HCT116 (cell line): ENCODE measurements at regions not wholly inside any gene's neighbourhood (a gene's known extent, or its start where the extent isn't known, plus 50 kb on each side); places are given as distances from the start of the nearest gene placed in this dataset.

ENCODE experiments used
- ATAC-seq: fragments of 200-7000 bp; cut with Tn5 transposase; 2 replicates; pipeline ENCODE4 v1.9.1; 2020; ENCODE audit warnings: mild to moderate bottlenecking, moderate library complexity
- BruUV-seq: library from RNA; stranded (reverse); fragments of 400-500 nt; replicated peaks from 2 replicates; lab custom pipeline; 2021; lab: Mats Ljungman, UMichigan
- CTCF ChIA-PET: fragments of 300-600 bp; sonication (Branson Sonifier 250); formaldehyde crosslinking; loops from one replicate; lab custom pipeline; 2021; ENCODE audit warnings: antibody characterized with exemption; lab: Charles Lee
- POLR2A ChIA-PET: fragments of 300-600, 350-600 bp; sonication (Branson Sonifier 250); formaldehyde crosslinking; loops from one replicate; lab custom pipeline; 2021; ENCODE audit warnings: antibody characterized with exemption; lab: Charles Lee
- RAD21 ChIA-PET, 2 experiments: fragments of 300-600 bp; sonication (Branson Sonifier 250); formaldehyde crosslinking; loops; one replicate each; lab custom pipeline; 2023; ENCODE audit warnings: low total read pairs in 2 of 2; ENCODE audit not compliant: uncharacterized antibody in 2 of 2, unreplicated experiment in 2 of 2, low non-redundant PET in 1 of 2; lab: Charles Lee
- DNase-seq: peaks from one replicate; pipeline ENCODE4 v3.0.0-alpha.2; 2010; ENCODE audit warnings: low read depth, low spot score
- H2AFZ ChIP-seq: fragments of 200-600 bp; shearing (Covaris generic), sonication (generic); 2 replicates; pipeline ENCODE4 v1.6.1; 2017; ENCODE audit warnings: low read depth, mixed run types, mixed read lengths, antibody characterized with exemption, low read length; ENCODE audit not compliant: poor library complexity, severe bottlenecking
- H3K27ac ChIP-seq: 2 replicates; pipeline ENCODE4 v1.5.1; 2012; ENCODE audit warnings: low read depth, low read length
- H3K27me3 ChIP-seq: fragments of 200-600 bp; sonication (generic); 2 replicates; pipeline ENCODE4 v1.6.1; 2016; ENCODE audit warnings: mixed run types, low read length, mixed read lengths; ENCODE audit not compliant: insufficient read depth
- H3K36me3 ChIP-seq, 2 experiments: fragments of 200-500 bp in 1 of 2; fragments of 200-600 bp in 1 of 2; sonication (Bioruptor generic) in 1 of 2; sonication (generic) in 1 of 2; 2 replicates each; pipeline versions ENCODE4 v1.5.1 to v1.6.1; 2014 to 2016; ENCODE audit warnings: low read length in 2 of 2, inconsistent platforms in 1 of 2, mixed read lengths in 1 of 2, mixed run types in 1 of 2; ENCODE audit not compliant: insufficient read depth in 2 of 2, control insufficient read depth in 1 of 2
- H3K4me1 ChIP-seq, 2 experiments: fragments of 200-600 bp in 1 of 2; sonication (generic) in 1 of 2; 2 replicates each; pipeline versions ENCODE4 v1.5.1 to v1.6.1; 2012 to 2017; ENCODE audit warnings: low read length in 2 of 2, inconsistent platforms in 1 of 2, mild to moderate bottlenecking in 1 of 2, mixed read lengths in 1 of 2, mixed run types in 1 of 2, moderate library complexity in 1 of 2; ENCODE audit not compliant: insufficient read depth in 2 of 2, control insufficient read depth in 1 of 2
- H3K4me2 ChIP-seq: fragments of 200-600 bp; sonication (generic); 2 replicates; pipeline ENCODE4 v1.6.1; 2017; ENCODE audit warnings: mixed run types, low read length, mixed read lengths
- H3K4me3 ChIP-seq, 2 experiments: fragments of 200-600 bp in 1 of 2; sonication (generic) in 1 of 2; replicated peaks in 1 of 2; 2 replicates each; pipeline ENCODE4 v1.5.1; 2011 to 2016; ENCODE audit warnings: low read length in 2 of 2, control low read depth in 1 of 2, low read depth in 1 of 2, mild to moderate bottlenecking in 1 of 2, mixed read lengths in 1 of 2, mixed run types in 1 of 2
- H3K79me2 ChIP-seq: fragments of 200-600 bp; sonication (generic); 2 replicates; pipeline ENCODE4 v1.6.1; 2017; ENCODE audit warnings: mild to moderate bottlenecking, mixed run types, low read length, moderate library complexity, mixed read lengths; ENCODE audit not compliant: insufficient read depth
- H3K9ac ChIP-seq: fragments of 200-600 bp; sonication (generic); 2 replicates; pipeline ENCODE4 v1.6.1; 2016; ENCODE audit warnings: low read length, mixed read lengths
- H3K9me2 ChIP-seq: fragments of 200-600 bp; sonication (generic), shearing (Covaris generic); 2 replicates; pipeline ENCODE4 v1.6.1; 2017; ENCODE audit warnings: mixed run types, mild to moderate bottlenecking, moderate library complexity; ENCODE audit not compliant: insufficient read depth
- H3K9me3 ChIP-seq, 2 experiments: fragments of 200-500 bp in 1 of 2; fragments of 200-600 bp in 1 of 2; sonication (Bioruptor generic) in 1 of 2; sonication (generic) in 1 of 2; 2 replicates each; pipeline ENCODE4 v1.6.1; 2014 to 2017; ENCODE audit warnings: low read length in 2 of 2, mixed read lengths in 2 of 2, inconsistent platforms in 1 of 2, low read depth in 1 of 2, mild to moderate bottlenecking in 1 of 2, mixed run types in 1 of 2, moderate library complexity in 1 of 2; ENCODE audit not compliant: control insufficient read depth in 1 of 2, insufficient read depth in 1 of 2
- H4K20me1 ChIP-seq: fragments of 200-600 bp; sonication (generic), shearing (Covaris generic); 2 replicates; pipeline ENCODE4 v1.6.1; 2017; ENCODE audit warnings: mixed run types, mild to moderate bottlenecking, moderate library complexity; ENCODE audit not compliant: insufficient read depth
- CBX3 ChIP-seq: IDR thresholded peaks from 2 replicates; pipeline ENCODE4 v1.6.1; 2012; ENCODE audit warnings: low read depth
- CEBPB ChIP-seq: IDR thresholded peaks from 2 replicates; pipeline ENCODE4 v1.6.1; 2012; ENCODE audit warnings: low read depth
- CTCF ChIP-seq, 3 experiments: fragments of 200-600 bp in 1 of 3; sonication (generic) in 1 of 3; IDR thresholded peaks in 2 of 3; conservative IDR thresholded peaks in 1 of 3; 2 replicates each; pipeline ENCODE4 v1.5.1; 2012 to 2017; ENCODE audit warnings: low read depth in 2 of 3, low read length in 2 of 3, antibody characterized with exemption in 1 of 3, borderline replicate concordance in 1 of 3, control low read depth in 1 of 3, mild to moderate bottlenecking in 1 of 3, mixed read lengths in 1 of 3, mixed run types in 1 of 3, moderate library complexity in 1 of 3; ENCODE audit not compliant: insufficient read depth in 1 of 3
- EGR1 ChIP-seq: IDR thresholded peaks from 2 replicates; pipeline ENCODE4 v1.6.1; 2012; ENCODE audit warnings: low read depth
- EZH2 ChIP-seq: fragments of 200-600 bp; sonication (generic); IDR thresholded peaks from 2 replicates; pipeline ENCODE4 v1.6.1; 2017; ENCODE audit warnings: antibody characterized with exemption, mixed run types
- EZH2phosphoT487 ChIP-seq: fragments of 200-600 bp; IDR thresholded peaks from 2 replicates; pipeline ENCODE4 v1.6.1; 2018; ENCODE audit warnings: antibody characterized with exemption, borderline replicate concordance
- FOSL1 ChIP-seq: IDR thresholded peaks from 2 replicates; pipeline ENCODE4 v1.6.1; 2012; ENCODE audit warnings: low read depth
- JUND ChIP-seq: IDR thresholded peaks from 2 replicates; pipeline ENCODE4 v1.6.1; 2012
- MAX ChIP-seq: IDR thresholded peaks from 2 replicates; pipeline ENCODE4 v1.6.1; 2012
- POLR2A ChIP-seq: IDR thresholded peaks from 2 replicates; pipeline ENCODE4 v1.7.0; 2011; ENCODE audit warnings: borderline replicate concordance; ENCODE audit not compliant: insufficient read depth, insufficient read length; ENCODE audit errors: extremely low read depth
- POLR2AphosphoS5 ChIP-seq: IDR thresholded peaks from 2 replicates; pipeline ENCODE4 v1.6.1; 2011; ENCODE audit warnings: mild to moderate bottlenecking, low read depth, low read length, moderate library complexity
- SP1 ChIP-seq: IDR thresholded peaks from 2 replicates; pipeline ENCODE4 v1.6.1; 2012; ENCODE audit warnings: low read depth
- TCF7L2 ChIP-seq: IDR thresholded peaks from 2 replicates; pipeline ENCODE4 v1.7.0; 2011; ENCODE audit warnings: borderline replicate concordance, inconsistent platforms; ENCODE audit not compliant: insufficient read depth, insufficient read length; ENCODE audit errors: extremely low read depth
- ZBTB33 ChIP-seq: IDR thresholded peaks from 2 replicates; pipeline ENCODE4 v1.6.1; 2011; ENCODE audit warnings: mild to moderate bottlenecking, low read length, moderate library complexity; ENCODE audit not compliant: insufficient replicate concordance; ENCODE audit errors: extremely low read depth
- ZFX ChIP-seq: fragments of 450-650 bp; IDR thresholded peaks from 2 replicates; pipeline ENCODE4 v1.6.1; 2017
- ZNF274 ChIP-seq: fragments of 200-500 bp; sonication (Bioruptor generic); IDR thresholded peaks from 2 replicates; pipeline ENCODE4 v1.6.1; 2014; ENCODE audit warnings: mild to moderate bottlenecking, low read depth, low read length, inconsistent platforms
- intact Hi-C: fragments of 100-400 bp; cut with micrococcal nuclease; formaldehyde crosslinking; loops from 2 replicates; pipeline ENCODE4 v1.10.0; 2022

GRCh38 chr1:168379104-168379860, 98.6 kb downstream of the TBX19 start (continued):
- TF ChIP-seq CTCF (IDR thresholded peaks at IDR 0.05 in 2 of 3, conservative IDR thresholded peaks at IDR 0.05 in 1 of 3; ENCODE audit: borderline replicate concordance in 1 of 3, insufficient read depth in 1 of 3, low read depth in 2 of 3, low read length in 2 of 3) (no peak), SP1 (no peak)

- TF ChIP-seq EGR1 = no peak
- TF ChIP-seq CBX3 = no peak
- TF ChIP-seq CTCF (IDR thresholded peaks at IDR 0.05 in 2 of 3, conservative IDR thresholded peaks at IDR 0.05 in 1 of 3; ENCODE audit: borderline replicate concordance in 1 of 3, insufficient read depth in 1 of 3, low read depth in 2 of 3, low read length in 2 of 3) = no peak
- TF ChIP-seq MAX = no peak
- TF ChIP-seq FOSL1 = no peak
- TF ChIP-seq JUND = no peak
- no peak for TF ChIP-seq EZH2
- TF ChIP-seq ZBTB33 = no peak
- no peak for TF ChIP-seq EZH2phosphoT487
- no peak for TF ChIP-seq POLR2AphosphoS5
- no peak for TF ChIP-seq SP1
- TF ChIP-seq CEBPB = no peak
- no peak for TF ChIP-seq POLR2A
- no peak for TF ChIP-seq TCF7L2
- TF ChIP-seq ZNF274 = no peak
- TF ChIP-seq ZFX = no peak
- ATAC-seq (no peak), DNase-seq (no peak)
- Histone ChIP-seq H3K36me3 (no peaks in the 10 kb centered on the region), H3K79me2 (no peaks in the 10 kb centered on the region), H3K4me2 (no peak overlapping the region), H3K4me1 (no peaks in the 10 kb centered on the region), H3K9me3 (no peaks in the 10 kb centered on the region), H3K9ac (no peak overlapping the region), H3K4me3 (no peak overlapping the region), H4K20me1 (no peaks in the 10 kb centered on the region), H3K9me2 (no peaks in the 10 kb centered on the region), H3K27me3 (no peaks in the 10 kb centered on the region), H2AFZ (no peak overlapping the region), H3K27ac (no peak overlapping the region)
- ChIA-PET RAD21 (no interaction called here), CTCF (no interaction called here), POLR2A (interaction anchor here (1.5 kb wide), 1 partner anchor 14 kb away, joined by 3 read pairs; no protein-coding TSS in a partner anchor)
- intact Hi-C loops = no loop called here
- BruUV-seq = no TSS peak
Observed at GRCh38 chr1:168375566-168376300, 95.1 kb downstream of the TBX19 start.
